GM23338 (cell line): ENCODE measurements at regions not wholly inside any gene's neighbourhood (a gene's known extent, or its start where the extent isn't known, plus 50 kb on each side); places are given as distances from the start of the nearest gene placed in this dataset.

Experiments used
- ATAC-seq: fragments of 200-7000 bp; cut with Tn5 transposase; 3 replicates; pipeline ENCODE4 v1.9.1; 2020
- DNase-seq: peaks from one replicate; pipeline ENCODE4 v3.0.0-alpha.2; 2015; ENCODE audit warnings: low spot score
- H2AFZ ChIP-seq: fragments of 200-600 bp; sonication (generic); 2 replicates; pipeline ENCODE4 v1.8.0; 2016; ENCODE audit warnings: antibody characterized with exemption, mild to moderate bottlenecking, moderate library complexity
- H3F3A ChIP-seq: fragments of 200-600 bp; sonication (generic); replicated peaks from 2 replicates; pipeline ENCODE4 v1.8.0; 2017; ENCODE audit warnings: antibody characterized with exemption, mixed run types, low read depth
- H3K27ac ChIP-seq: fragments of 200-600 bp; sonication (generic); 2 replicates; pipeline ENCODE4 v1.6.1; 2016; ENCODE audit warnings: low read depth
- H3K27me3 ChIP-seq: fragments of 200-600 bp; sonication (generic); 2 replicates; pipeline ENCODE4 v1.8.0; 2016; ENCODE audit warnings: mild to moderate bottlenecking, mixed run types, moderate library complexity; ENCODE audit not compliant: insufficient read depth
- H3K36me3 ChIP-seq: fragments of 200-600 bp; sonication (generic); 2 replicates; pipeline ENCODE4 v1.8.0; 2016; ENCODE audit warnings: mild to moderate bottlenecking; ENCODE audit not compliant: insufficient read depth
- H3K4me1 ChIP-seq: fragments of 200-600 bp; sonication (generic); 2 replicates; pipeline ENCODE4 v1.8.0; 2016; ENCODE audit warnings: mild to moderate bottlenecking, moderate library complexity; ENCODE audit not compliant: insufficient read depth
- H3K4me2 ChIP-seq: fragments of 200-600 bp; sonication (generic); 2 replicates; pipeline ENCODE4 v1.7.1; 2017; ENCODE audit warnings: mixed run types
- H3K4me3 ChIP-seq: fragments of 200-600 bp; sonication (generic); 2 replicates; pipeline ENCODE4 v1.6.1; 2016; ENCODE audit warnings: mixed run types
- H3K79me2 ChIP-seq: fragments of 200-600 bp; sonication (generic); replicated peaks from 2 replicates; pipeline ENCODE4 v1.8.0; 2017; ENCODE audit warnings: mild to moderate bottlenecking; ENCODE audit not compliant: insufficient read depth
- H3K9me2 ChIP-seq: fragments of 200-600 bp; sonication (generic); 2 replicates; pipeline ENCODE4 v1.8.0; 2017; ENCODE audit not compliant: insufficient read depth
- H4K20me1 ChIP-seq: fragments of 200-600 bp; sonication (generic); replicated peaks from 2 replicates; pipeline ENCODE4 v1.8.0; 2017; ENCODE audit warnings: mild to moderate bottlenecking; ENCODE audit not compliant: insufficient read depth
- H3K27ac Mint-ChIP-seq: 2 replicates; pipeline ENCODE4 v1.8.0; 2020; ENCODE audit warnings: inconsistent platforms, mild to moderate bottlenecking, moderate library complexity, mixed read lengths
- H3K27me3 Mint-ChIP-seq: 3 replicates; pipeline ENCODE4 v1.8.0; 2022; ENCODE audit warnings: low read depth, mild to moderate bottlenecking, moderate library complexity, mixed read lengths, inconsistent platforms; ENCODE audit not compliant: insufficient read depth, poor library complexity
- H3K36me3 Mint-ChIP-seq: 3 replicates; pipeline ENCODE4 v1.8.0; 2021; ENCODE audit warnings: low read depth, mild to moderate bottlenecking, inconsistent platforms, moderate library complexity, mixed read lengths
- H3K4me1 Mint-ChIP-seq: 3 replicates; pipeline ENCODE4 v1.8.0; 2020; ENCODE audit warnings: mild to moderate bottlenecking, inconsistent platforms, mixed read lengths
- H3K4me3 Mint-ChIP-seq: 3 replicates; pipeline ENCODE4 v1.8.0; 2021; ENCODE audit warnings: moderate library complexity, mild to moderate bottlenecking, inconsistent platforms, mixed read lengths
- H3K9me3 Mint-ChIP-seq: 3 replicates; pipeline ENCODE4 v1.8.0; 2020; ENCODE audit warnings: moderate library complexity, mild to moderate bottlenecking, inconsistent platforms, mixed read lengths
- CREB1 ChIP-seq: fragments of 250-450 bp; sonication (Bioruptor Pico); IDR thresholded peaks from 2 replicates; pipeline ENCODE4 v1.5.0; 2020; ENCODE audit warnings: low read depth, mild to moderate bottlenecking, moderate library complexity
- EZH2 ChIP-seq: fragments of 200-600 bp; sonication (generic); IDR thresholded peaks from one replicate; pipeline ENCODE4 v1.8.0; 2017; ENCODE audit warnings: antibody characterized with exemption, mild to moderate bottlenecking, low read depth; ENCODE audit not compliant: unreplicated experiment
- EZH2phosphoT487 ChIP-seq: fragments of 200-600 bp; sonication (generic); IDR thresholded peaks from one replicate; pipeline ENCODE4 v1.8.1; 2018; ENCODE audit warnings: antibody characterized with exemption; ENCODE audit not compliant: unreplicated experiment
- JUNB ChIP-seq: IDR thresholded peaks from one replicate; pipeline ENCODE4 v1.6.1; 2016; ENCODE audit warnings: antibody characterized with exemption; ENCODE audit not compliant: unreplicated experiment
- NANOG ChIP-seq: IDR thresholded peaks from 2 replicates; pipeline ENCODE4 v1.6.1; 2016; ENCODE audit warnings: antibody characterized with exemption, borderline replicate concordance
- POLR2AphosphoS5 ChIP-seq: IDR thresholded peaks from 2 replicates; pipeline ENCODE4 v1.6.1; 2016; ENCODE audit warnings: antibody characterized with exemption, low read depth
- STAT1 ChIP-seq: IDR thresholded peaks from one replicate; pipeline ENCODE4 v1.6.1; 2016; ENCODE audit warnings: antibody characterized with exemption; ENCODE audit not compliant: unreplicated experiment
- ZNF114 ChIP-seq: fragments of 250-450 bp; sonication (Bioruptor Pico); IDR thresholded peaks from 2 replicates; pipeline ENCODE4 v1.5.0; 2020; ENCODE audit warnings: mild to moderate bottlenecking, moderate library complexity
- ZNF331 ChIP-seq: fragments of 250-450 bp; sonication (Bioruptor Pico); IDR thresholded peaks from 2 replicates; pipeline ENCODE4 v1.5.0; 2020; ENCODE audit warnings: low read depth, mild to moderate bottlenecking, moderate library complexity
- TF ChIP-seq, protein P1 (sequence below): fragments of 250-450 bp; sonication (Bioruptor Pico); IDR thresholded peaks from 2 replicates; pipeline ENCODE4 v1.5.0; 2020; ENCODE audit warnings: mild to moderate bottlenecking, moderate library complexity
- TF ChIP-seq, protein P2 (sequence below): IDR thresholded peaks from one replicate; pipeline ENCODE4 v1.6.1; 2018; ENCODE audit warnings: antibody characterized with exemption; ENCODE audit not compliant: unreplicated experiment
- TF ChIP-seq, protein P3 (sequence below): IDR thresholded peaks from 2 replicates; pipeline ENCODE4 v1.6.1; 2016; ENCODE audit warnings: antibody characterized with exemption
- TF ChIP-seq, protein P4 (sequence below), 2 experiments: fragments of 200-600 bp in 1 of 2; sonication (generic) in 1 of 2; conservative IDR thresholded peaks; 2 replicates each; pipeline versions ENCODE4 v1.5.1 to v1.6.1; 2016 to 2017; ENCODE audit warnings: antibody characterized with exemption in 2 of 2, low read depth in 2 of 2, mild to moderate bottlenecking in 2 of 2, moderate library complexity in 1 of 2

DNA sequence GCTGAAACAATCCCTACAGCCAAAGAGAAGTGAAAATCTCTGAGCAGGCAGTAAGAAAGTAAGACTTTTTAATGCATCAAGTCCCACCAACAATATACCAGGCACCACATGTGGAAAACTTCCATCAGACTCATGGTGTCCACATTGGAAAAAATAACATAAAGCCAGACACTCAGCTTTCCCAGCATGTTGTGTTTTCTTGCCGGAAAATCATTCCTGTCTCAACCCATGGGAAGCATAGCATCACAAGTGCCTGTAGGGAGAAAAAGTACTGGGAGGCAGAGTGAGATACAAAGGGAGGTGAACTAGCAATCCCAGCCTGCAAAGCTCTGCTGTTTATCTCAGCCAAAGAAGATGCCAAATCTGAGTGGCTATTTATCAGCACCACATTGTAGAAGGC, 868.9 kb downstream of the SI start:
- Mint-ChIP-seq H3K9me3 (no peaks in the 10 kb centered on the region; the same call in 2 of the 3 replicates), H3K27me3 (no peaks in the 10 kb centered on the region), H3K4me1 (peaks cover 7% of the 10 kb centered on the region), H3K36me3 (no peaks in the 10 kb centered on the region; the same call in 2 of the 3 replicates), H3K4me3 (no peak overlapping the region), H3K27ac (peak overlapping the region; percentile 77)
- TF ChIP-seq JUNB, result no peak
- TF ChIP-seq NANOG, result no peak
- no peak for TF ChIP-seq EZH2
- no peak for TF ChIP-seq STAT1
- TF ChIP-seq, protein P1, sequence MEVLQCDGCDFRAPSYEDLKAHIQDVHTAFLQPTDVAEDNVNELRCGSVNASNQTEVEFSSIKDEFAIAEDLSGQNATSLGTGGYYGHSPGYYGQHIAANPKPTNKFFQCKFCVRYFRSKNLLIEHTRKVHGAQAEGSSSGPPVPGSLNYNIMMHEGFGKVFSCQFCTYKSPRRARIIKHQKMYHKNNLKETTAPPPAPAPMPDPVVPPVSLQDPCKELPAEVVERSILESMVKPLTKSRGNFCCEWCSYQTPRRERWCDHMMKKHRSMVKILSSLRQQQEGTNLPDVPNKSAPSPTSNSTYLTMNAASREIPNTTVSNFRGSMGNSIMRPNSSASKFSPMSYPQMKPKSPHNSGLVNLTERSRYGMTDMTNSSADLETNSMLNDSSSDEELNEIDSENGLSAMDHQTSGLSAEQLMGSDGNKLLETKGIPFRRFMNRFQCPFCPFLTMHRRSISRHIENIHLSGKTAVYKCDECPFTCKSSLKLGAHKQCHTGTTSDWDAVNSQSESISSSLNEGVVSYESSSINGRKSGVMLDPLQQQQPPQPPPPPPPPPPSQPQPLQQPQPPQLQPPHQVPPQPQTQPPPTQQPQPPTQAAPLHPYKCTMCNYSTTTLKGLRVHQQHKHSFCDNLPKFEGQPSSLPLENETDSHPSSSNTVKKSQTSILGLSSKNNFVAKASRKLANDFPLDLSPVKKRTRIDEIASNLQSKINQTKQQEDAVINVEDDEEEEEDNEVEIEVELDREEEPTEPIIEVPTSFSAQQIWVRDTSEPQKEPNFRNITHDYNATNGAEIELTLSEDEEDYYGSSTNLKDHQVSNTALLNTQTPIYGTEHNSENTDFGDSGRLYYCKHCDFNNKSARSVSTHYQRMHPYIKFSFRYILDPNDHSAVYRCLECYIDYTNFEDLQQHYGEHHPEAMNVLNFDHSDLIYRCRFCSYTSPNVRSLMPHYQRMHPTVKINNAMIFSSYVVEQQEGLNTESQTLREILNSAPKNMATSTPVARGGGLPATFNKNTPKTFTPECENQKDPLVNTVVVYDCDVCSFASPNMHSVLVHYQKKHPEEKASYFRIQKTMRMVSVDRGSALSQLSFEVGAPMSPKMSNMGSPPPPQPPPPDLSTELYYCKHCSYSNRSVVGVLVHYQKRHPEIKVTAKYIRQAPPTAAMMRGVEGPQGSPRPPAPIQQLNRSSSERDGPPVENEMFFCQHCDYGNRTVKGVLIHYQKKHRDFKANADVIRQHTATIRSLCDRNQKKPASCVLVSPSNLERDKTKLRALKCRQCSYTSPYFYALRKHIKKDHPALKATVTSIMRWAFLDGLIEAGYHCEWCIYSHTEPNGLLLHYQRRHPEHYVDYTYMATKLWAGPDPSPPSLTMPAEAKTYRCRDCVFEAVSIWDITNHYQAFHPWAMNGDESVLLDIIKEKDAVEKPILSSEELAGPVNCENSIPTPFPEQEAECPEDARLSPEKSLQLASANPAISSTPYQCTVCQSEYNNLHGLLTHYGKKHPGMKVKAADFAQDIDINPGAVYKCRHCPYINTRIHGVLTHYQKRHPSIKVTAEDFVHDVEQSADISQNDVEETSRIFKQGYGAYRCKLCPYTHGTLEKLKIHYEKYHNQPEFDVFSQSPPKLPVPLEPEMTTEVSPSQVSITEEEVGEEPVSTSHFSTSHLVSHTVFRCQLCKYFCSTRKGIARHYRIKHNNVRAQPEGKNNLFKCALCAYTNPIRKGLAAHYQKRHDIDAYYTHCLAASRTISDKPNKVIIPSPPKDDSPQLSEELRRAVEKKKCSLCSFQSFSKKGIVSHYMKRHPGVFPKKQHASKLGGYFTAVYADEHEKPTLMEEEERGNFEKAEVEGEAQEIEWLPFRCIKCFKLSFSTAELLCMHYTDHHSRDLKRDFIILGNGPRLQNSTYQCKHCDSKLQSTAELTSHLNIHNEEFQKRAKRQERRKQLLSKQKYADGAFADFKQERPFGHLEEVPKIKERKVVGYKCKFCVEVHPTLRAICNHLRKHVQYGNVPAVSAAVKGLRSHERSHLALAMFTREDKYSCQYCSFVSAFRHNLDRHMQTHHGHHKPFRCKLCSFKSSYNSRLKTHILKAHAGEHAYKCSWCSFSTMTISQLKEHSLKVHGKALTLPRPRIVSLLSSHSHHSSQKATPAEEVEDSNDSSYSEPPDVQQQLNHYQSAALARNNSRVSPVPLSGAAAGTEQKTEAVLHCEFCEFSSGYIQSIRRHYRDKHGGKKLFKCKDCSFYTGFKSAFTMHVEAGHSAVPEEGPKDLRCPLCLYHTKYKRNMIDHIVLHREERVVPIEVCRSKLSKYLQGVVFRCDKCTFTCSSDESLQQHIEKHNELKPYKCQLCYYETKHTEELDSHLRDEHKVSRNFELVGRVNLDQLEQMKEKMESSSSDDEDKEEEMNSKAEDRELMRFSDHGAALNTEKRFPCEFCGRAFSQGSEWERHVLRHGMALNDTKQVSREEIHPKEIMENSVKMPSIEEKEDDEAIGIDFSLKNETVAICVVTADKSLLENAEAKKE, result no peak
- no peak for TF ChIP-seq POLR2AphosphoS5
- TF ChIP-seq, protein P2, sequence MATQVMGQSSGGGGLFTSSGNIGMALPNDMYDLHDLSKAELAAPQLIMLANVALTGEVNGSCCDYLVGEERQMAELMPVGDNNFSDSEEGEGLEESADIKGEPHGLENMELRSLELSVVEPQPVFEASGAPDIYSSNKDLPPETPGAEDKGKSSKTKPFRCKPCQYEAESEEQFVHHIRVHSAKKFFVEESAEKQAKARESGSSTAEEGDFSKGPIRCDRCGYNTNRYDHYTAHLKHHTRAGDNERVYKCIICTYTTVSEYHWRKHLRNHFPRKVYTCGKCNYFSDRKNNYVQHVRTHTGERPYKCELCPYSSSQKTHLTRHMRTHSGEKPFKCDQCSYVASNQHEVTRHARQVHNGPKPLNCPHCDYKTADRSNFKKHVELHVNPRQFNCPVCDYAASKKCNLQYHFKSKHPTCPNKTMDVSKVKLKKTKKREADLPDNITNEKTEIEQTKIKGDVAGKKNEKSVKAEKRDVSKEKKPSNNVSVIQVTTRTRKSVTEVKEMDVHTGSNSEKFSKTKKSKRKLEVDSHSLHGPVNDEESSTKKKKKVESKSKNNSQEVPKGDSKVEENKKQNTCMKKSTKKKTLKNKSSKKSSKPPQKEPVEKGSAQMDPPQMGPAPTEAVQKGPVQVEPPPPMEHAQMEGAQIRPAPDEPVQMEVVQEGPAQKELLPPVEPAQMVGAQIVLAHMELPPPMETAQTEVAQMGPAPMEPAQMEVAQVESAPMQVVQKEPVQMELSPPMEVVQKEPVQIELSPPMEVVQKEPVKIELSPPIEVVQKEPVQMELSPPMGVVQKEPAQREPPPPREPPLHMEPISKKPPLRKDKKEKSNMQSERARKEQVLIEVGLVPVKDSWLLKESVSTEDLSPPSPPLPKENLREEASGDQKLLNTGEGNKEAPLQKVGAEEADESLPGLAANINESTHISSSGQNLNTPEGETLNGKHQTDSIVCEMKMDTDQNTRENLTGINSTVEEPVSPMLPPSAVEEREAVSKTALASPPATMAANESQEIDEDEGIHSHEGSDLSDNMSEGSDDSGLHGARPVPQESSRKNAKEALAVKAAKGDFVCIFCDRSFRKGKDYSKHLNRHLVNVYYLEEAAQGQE, result no peak
- TF ChIP-seq EZH2phosphoT487, result no peak
- no peak for TF ChIP-seq ZNF331 (CRISPR knock-in tag)
- no peak for TF ChIP-seq CREB1 (CRISPR knock-in tag)
- TF ChIP-seq, protein P3, sequence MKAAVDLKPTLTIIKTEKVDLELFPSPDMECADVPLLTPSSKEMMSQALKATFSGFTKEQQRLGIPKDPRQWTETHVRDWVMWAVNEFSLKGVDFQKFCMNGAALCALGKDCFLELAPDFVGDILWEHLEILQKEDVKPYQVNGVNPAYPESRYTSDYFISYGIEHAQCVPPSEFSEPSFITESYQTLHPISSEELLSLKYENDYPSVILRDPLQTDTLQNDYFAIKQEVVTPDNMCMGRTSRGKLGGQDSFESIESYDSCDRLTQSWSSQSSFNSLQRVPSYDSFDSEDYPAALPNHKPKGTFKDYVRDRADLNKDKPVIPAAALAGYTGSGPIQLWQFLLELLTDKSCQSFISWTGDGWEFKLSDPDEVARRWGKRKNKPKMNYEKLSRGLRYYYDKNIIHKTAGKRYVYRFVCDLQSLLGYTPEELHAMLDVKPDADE, result no peak
- TF ChIP-seq ZNF114, result no peak
- TF ChIP-seq, protein P4, sequence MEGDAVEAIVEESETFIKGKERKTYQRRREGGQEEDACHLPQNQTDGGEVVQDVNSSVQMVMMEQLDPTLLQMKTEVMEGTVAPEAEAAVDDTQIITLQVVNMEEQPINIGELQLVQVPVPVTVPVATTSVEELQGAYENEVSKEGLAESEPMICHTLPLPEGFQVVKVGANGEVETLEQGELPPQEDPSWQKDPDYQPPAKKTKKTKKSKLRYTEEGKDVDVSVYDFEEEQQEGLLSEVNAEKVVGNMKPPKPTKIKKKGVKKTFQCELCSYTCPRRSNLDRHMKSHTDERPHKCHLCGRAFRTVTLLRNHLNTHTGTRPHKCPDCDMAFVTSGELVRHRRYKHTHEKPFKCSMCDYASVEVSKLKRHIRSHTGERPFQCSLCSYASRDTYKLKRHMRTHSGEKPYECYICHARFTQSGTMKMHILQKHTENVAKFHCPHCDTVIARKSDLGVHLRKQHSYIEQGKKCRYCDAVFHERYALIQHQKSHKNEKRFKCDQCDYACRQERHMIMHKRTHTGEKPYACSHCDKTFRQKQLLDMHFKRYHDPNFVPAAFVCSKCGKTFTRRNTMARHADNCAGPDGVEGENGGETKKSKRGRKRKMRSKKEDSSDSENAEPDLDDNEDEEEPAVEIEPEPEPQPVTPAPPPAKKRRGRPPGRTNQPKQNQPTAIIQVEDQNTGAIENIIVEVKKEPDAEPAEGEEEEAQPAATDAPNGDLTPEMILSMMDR (conservative IDR thresholded peaks at IDR 0.05; ENCODE audit: low read depth in 2 of 2), result no peak
- DNase-seq (no peak), ATAC-seq (no peak)
- H3K27ac ChIP-seq, result no peak overlapping the region
- no peaks in the 10 kb centered on the region for H3K4me1 ChIP-seq
- H3K4me3 ChIP-seq, result no peak overlapping the region
- H3K79me2 ChIP-seq, result no peaks in the 10 kb centered on the region
- H3K36me3 ChIP-seq, result no peaks in the 10 kb centered on the region
- H3K9me2 ChIP-seq, result no peaks in the 10 kb centered on the region
- H3K4me2 ChIP-seq, result no peak overlapping the region
- peak overlapping the region; percentile 25; the same call in 1 of the 2 replicates for H2AFZ ChIP-seq
- no peaks in the 10 kb centered on the region for H4K20me1 ChIP-seq
- H3F3A ChIP-seq, result no peaks in the 10 kb centered on the region
- H3K27me3 ChIP-seq, result no peaks in the 10 kb centered on the region
